ENCODE measurements at regions not wholly inside any gene's neighbourhood (a gene's known extent, or its start where the extent isn't known, plus 50 kb on each side); places are given as distances from the start of the nearest gene placed in this dataset.
A peak's percentile ranks its signal among the peaks of the same experiment; 100 is the strongest.
"Not testable (repeated sequence)": the region's sequence is repeated elsewhere in the genome, so short reads cannot be mapped to it uniquely, and the experiment has no call there.

- no peak for DNase-seq (ENCODE audit: low read depth)
These were observed 179.0 kb downstream of the BCAS1 start for GRCh38 chr20:53891306-53891894.

GRCh38 chr20:53890443-53891305 lies 179.7 kb downstream of the BCAS1 start:
- no peak for DNase-seq (ENCODE audit: low read depth)

- no peak for DNase-seq (ENCODE audit: low read depth)
These were observed 180.8 kb downstream of the BCAS1 start for GRCh38 chr20:53889411-53890148.

- no peak for DNase-seq (ENCODE audit: low read depth)
These were observed 181.4 kb downstream of the BCAS1 start for GRCh38 chr20:53888951-53889350.

- no peak for DNase-seq (ENCODE audit: low read depth)
These were observed 181.9 kb downstream of the BCAS1 start for GRCh38 chr20:53888510-53888909.

GRCh38 chr20:53887973-53888372 lies 182.4 kb downstream of the BCAS1 start:
- no peak for DNase-seq (ENCODE audit: low read depth)

- peak; percentile 58 for DNase-seq (ENCODE audit: low read depth)
These were observed 185.4 kb downstream of the BCAS1 start for GRCh38 chr20:53884859-53885541.

- DNase-seq (ENCODE audit: low read depth): peak; percentile 46
These were observed 187.1 kb downstream of the BCAS1 start for GRCh38 chr20:53883098-53883911.

GRCh38 chr20:53882438-53882986 lies 187.9 kb downstream of the BCAS1 start:
- DNase-seq (ENCODE audit: low read depth): not testable (repeated sequence)

GRCh38 chr20:53881362-53881761 lies 189.0 kb downstream of the BCAS1 start:
- no peak for DNase-seq (ENCODE audit: low read depth)

GRCh38 chr20:53880108-53880641 lies 190.2 kb downstream of the BCAS1 start:
- DNase-seq (ENCODE audit: low read depth): no peak

GRCh38 chr20:53879048-53879684 lies 191.2 kb downstream of the BCAS1 start:
- no peak for DNase-seq (ENCODE audit: low read depth)

GRCh38 chr20:53878262-53879047 lies 191.9 kb downstream of the BCAS1 start:
- DNase-seq (ENCODE audit: low read depth): no peak

GRCh38 chr20:53876956-53877355 lies 193.4 kb downstream of the BCAS1 start:
- DNase-seq (ENCODE audit: low read depth): no peak

- DNase-seq (ENCODE audit: low read depth): no peak
These were observed 193.9 kb downstream of the BCAS1 start for GRCh38 chr20:53876470-53876869.

- no peak for DNase-seq (ENCODE audit: low read depth)
These were observed 194.9 kb downstream of the BCAS1 start for GRCh38 chr20:53875452-53875851.

- DNase-seq (ENCODE audit: low read depth): no peak
These were observed 195.7 kb downstream of the BCAS1 start for GRCh38 chr20:53874706-53875105.

GRCh38 chr20:53874104-53874503 lies 196.3 kb downstream of the BCAS1 start:
- no peak for DNase-seq (ENCODE audit: low read depth)

GRCh38 chr20:53873230-53873604 lies 197.2 kb downstream of the BCAS1 start:
- DNase-seq (ENCODE audit: low read depth): no peak
